ENCODE measurements at regions not wholly inside any gene's neighbourhood (a gene's known extent, or its start where the extent isn't known, plus 50 kb on each side); places are given as distances from the start of the nearest gene placed in this dataset.
A peak's percentile ranks its signal among the peaks of the same experiment; 100 is the strongest.

DNA sequence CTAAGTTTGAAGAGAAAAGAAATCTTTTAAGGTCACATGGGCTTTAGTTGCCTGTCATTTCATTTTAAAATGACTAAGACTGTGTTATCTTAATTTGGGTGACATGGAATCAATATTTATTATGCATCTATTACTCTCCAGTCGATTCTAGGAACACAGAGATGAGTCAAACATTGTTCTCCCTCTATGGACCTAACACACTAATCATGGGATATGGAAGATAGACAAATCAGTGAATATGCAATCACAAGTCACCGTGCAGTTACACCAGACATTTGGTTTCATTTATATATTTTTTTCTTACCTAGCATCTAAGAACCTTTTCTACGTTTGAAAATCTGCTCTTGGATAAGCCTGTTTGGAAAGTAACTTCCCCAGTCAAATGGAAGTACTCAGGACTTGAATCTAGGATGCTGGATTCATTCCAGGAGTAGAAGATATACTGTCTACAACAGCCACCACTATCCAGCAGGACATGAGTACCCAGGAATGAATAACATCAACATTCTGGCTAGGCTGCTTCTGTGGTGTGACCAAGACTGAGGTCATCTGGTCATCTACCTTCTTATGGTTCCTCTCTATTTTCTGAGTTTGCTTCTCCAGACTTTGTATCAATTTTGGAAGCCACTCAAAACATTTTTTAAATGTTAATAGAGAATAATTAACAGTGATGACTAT is 902.9 kb upstream of the LRRN3 start:
- no peak for DNase-seq (ENCODE audit: low spot score)
- TF ChIP-seq, protein P1, sequence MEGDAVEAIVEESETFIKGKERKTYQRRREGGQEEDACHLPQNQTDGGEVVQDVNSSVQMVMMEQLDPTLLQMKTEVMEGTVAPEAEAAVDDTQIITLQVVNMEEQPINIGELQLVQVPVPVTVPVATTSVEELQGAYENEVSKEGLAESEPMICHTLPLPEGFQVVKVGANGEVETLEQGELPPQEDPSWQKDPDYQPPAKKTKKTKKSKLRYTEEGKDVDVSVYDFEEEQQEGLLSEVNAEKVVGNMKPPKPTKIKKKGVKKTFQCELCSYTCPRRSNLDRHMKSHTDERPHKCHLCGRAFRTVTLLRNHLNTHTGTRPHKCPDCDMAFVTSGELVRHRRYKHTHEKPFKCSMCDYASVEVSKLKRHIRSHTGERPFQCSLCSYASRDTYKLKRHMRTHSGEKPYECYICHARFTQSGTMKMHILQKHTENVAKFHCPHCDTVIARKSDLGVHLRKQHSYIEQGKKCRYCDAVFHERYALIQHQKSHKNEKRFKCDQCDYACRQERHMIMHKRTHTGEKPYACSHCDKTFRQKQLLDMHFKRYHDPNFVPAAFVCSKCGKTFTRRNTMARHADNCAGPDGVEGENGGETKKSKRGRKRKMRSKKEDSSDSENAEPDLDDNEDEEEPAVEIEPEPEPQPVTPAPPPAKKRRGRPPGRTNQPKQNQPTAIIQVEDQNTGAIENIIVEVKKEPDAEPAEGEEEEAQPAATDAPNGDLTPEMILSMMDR (IDR thresholded peaks at IDR 0.05), result no peak

DNA sequence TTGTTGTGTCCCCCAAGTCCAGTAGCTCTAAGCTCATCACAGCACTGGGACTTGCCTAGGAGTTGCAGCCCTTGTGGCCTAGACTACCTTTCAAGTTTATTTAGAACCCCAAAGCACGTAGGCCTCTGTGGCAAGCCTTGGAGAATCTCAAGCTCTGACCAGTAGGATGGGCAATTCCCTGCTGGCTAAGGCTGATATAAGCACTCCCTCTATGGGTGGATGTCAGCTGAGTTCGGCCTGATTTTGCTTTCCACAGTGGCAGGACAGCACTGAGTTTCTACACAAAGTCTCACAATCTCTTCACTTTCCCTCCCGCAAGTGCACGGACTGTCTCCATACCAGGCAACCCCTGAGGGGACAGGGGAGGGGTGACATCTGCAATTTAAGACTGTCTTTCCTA is 886.4 kb upstream of the LRRN3 start:
- ATAC-seq (ENCODE audit: low FRiP score) (no peak), DNase-seq (ENCODE audit: low spot score) (no peak)
- TF ChIP-seq, protein P1 (IDR thresholded peaks at IDR 0.05), result no peak

More for the DNA sequence above, 902.9 kb upstream of the LRRN3 start:
- ATAC-seq (ENCODE audit: low FRiP score), result no peak

GRCh38 chr7:110205899-110206298 is 885.0 kb upstream of the LRRN3 start:
- TF ChIP-seq, protein P1 (IDR thresholded peaks at IDR 0.05), result no peak
- ATAC-seq (ENCODE audit: low FRiP score) (no peak), DNase-seq (ENCODE audit: low spot score) (no peak)

- DNase-seq (ENCODE audit: low spot score), result no peak
- TF ChIP-seq, protein P1 (IDR thresholded peaks at IDR 0.05), result no peak
- no peak for ATAC-seq (ENCODE audit: low FRiP score)
These were observed 881.0 kb upstream of the LRRN3 start for GRCh38 chr7:110209884-110210283.

- TF ChIP-seq, protein P1 (IDR thresholded peaks at IDR 0.05), result no peak
- ATAC-seq (ENCODE audit: low FRiP score) (no peak), DNase-seq (ENCODE audit: low spot score) (no peak)
These were observed 879.9 kb upstream of the LRRN3 start for GRCh38 chr7:110210941-110211608.

GRCh38 chr7:110224643-110225042 is 866.3 kb upstream of the LRRN3 start:
- peak; percentile 28 for DNase-seq (ENCODE audit: low spot score)
- ATAC-seq (ENCODE audit: low FRiP score), result peak; percentile 93
- TF ChIP-seq, protein P1 (IDR thresholded peaks at IDR 0.05), result no peak

DNA sequence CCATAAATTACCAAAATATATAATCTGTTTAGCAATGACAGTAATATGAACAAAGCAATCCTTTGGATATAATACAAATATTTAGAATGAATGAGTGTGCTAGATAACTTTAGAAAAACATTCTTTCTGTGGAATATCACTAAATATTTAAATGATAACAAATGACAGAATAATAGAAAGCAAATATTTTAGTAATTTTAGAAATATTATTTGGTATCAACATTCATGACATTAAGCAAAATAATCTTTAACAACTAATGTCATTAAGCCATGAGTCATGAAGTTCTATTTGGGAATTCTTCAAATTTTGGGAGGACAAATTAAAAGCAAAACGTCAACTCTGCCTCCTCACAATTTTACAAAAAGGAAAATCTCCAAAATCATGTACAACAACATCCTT is 844.8 kb upstream of the LRRN3 start:
- no peak for ATAC-seq (ENCODE audit: low FRiP score)
- no peak for DNase-seq (ENCODE audit: low spot score)

More for the DNA sequence above, 844.8 kb upstream of the LRRN3 start:
- TF ChIP-seq, protein P1 (IDR thresholded peaks at IDR 0.05), result no peak
